ENCODE measurements at regions not wholly inside any gene's neighbourhood (a gene's known extent, or its start where the extent isn't known, plus 50 kb on each side); places are given as distances from the start of the nearest gene placed in this dataset.

DNA sequence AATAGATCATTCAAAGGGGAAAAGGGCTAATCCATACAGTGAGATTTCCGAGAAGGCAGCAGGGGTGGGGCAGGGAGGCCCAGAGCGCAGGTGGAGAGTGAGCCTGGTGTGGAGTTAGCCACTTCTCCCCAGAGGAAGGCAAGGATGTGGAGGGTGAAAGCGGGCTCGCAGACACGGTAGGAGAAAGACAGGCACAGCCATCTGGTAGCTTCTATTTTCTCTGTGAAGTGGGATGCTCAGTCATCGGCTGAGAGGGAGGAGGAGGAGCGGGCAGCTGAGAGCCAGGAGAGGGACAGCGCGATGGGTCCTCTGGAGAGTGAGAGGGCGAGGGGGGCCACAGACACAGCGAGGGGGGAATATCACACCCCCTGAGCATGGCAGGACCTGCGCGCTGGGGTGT, 153.3 kb upstream of the NDUFV2 start:
- TF ChIP-seq POLR2A (IDR thresholded peaks at IDR 0.05): no peak
- TF ChIP-seq, protein P1, sequence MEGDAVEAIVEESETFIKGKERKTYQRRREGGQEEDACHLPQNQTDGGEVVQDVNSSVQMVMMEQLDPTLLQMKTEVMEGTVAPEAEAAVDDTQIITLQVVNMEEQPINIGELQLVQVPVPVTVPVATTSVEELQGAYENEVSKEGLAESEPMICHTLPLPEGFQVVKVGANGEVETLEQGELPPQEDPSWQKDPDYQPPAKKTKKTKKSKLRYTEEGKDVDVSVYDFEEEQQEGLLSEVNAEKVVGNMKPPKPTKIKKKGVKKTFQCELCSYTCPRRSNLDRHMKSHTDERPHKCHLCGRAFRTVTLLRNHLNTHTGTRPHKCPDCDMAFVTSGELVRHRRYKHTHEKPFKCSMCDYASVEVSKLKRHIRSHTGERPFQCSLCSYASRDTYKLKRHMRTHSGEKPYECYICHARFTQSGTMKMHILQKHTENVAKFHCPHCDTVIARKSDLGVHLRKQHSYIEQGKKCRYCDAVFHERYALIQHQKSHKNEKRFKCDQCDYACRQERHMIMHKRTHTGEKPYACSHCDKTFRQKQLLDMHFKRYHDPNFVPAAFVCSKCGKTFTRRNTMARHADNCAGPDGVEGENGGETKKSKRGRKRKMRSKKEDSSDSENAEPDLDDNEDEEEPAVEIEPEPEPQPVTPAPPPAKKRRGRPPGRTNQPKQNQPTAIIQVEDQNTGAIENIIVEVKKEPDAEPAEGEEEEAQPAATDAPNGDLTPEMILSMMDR (IDR thresholded peaks at IDR 0.05): no peak
- TF ChIP-seq EP300 (IDR thresholded peaks at IDR 0.05): no peak
- TF ChIP-seq POLR2AphosphoS5 (IDR thresholded peaks at IDR 0.05): no peak

All from suprapubic skin (tissue), 4 donors.